Tibial artery (tissue), 4 donors: ENCODE measurements at regions not wholly inside any gene's neighbourhood (a gene's known extent, or its start where the extent isn't known, plus 50 kb on each side); places are given as distances from the start of the nearest gene placed in this dataset.

Source experiments
- DNase-seq, 2 donors: peaks; one replicate each; pipeline ENCODE4 v3.0.0-alpha.2; 2019
- H3K27ac ChIP-seq, 2 donors: fragments of 200-600 bp; sonication (generic) in 1 of 2; 1 replicate in 1 of 2; 2 replicates in 1 of 2; pipeline ENCODE4 v1.5.1; 2018 to 2019; ENCODE audit warnings: mild to moderate bottlenecking in 1 of 2
- H3K27me3 ChIP-seq, 2 donors: fragments of 200-600 bp; sonication (generic) in 1 of 2; one replicate each; pipeline versions ENCODE4 v1.5.1 to v1.6.0; 2016 to 2019
- H3K36me3 ChIP-seq, 3 donors: fragments of 200-600 bp; sonication (generic) in 2 of 3; one replicate each; pipeline ENCODE4 v1.5.1; 2016 to 2019; ENCODE audit warnings: mild to moderate bottlenecking in 2 of 3
- H3K4me1 ChIP-seq, 4 donors: fragments of 200-600 bp; sonication (generic) in 2 of 4; 1 replicate in 3 of 4; 2 replicates in 1 of 4; pipeline ENCODE4 v1.5.1; 2016 to 2019
- H3K4me3 ChIP-seq, 2 donors: fragments of 200-600 bp; sonication (generic) in 1 of 2; 1 replicate in 1 of 2; 2 replicates in 1 of 2; pipeline ENCODE4 v1.5.1; 2018 to 2019; ENCODE audit warnings: mild to moderate bottlenecking in 2 of 2
- H3K9me3 ChIP-seq, 3 donors: fragments of 200-600 bp; sonication (generic) in 1 of 3; one replicate each; pipeline ENCODE4 v1.5.1; 2016 to 2019
- intact Hi-C: fragments of 100-400 bp; cut with DNase I; formaldehyde crosslinking; loops from one replicate; pipeline ENCODE4 v1.15.0; 2023; ENCODE audit warnings: low total_unique reads
- TF ChIP-seq, protein P1 (sequence below), 2 experiments: fragments of 200-600 bp in 1 of 2; fragments of 450-650 bp in 1 of 2; IDR thresholded peaks; one replicate each; pipeline ENCODE4 v1.5.1; 2017 to 2019; ENCODE audit warnings: antibody characterized with exemption in 2 of 2, mild to moderate bottlenecking in 1 of 2, moderate library complexity in 1 of 2

DNA sequence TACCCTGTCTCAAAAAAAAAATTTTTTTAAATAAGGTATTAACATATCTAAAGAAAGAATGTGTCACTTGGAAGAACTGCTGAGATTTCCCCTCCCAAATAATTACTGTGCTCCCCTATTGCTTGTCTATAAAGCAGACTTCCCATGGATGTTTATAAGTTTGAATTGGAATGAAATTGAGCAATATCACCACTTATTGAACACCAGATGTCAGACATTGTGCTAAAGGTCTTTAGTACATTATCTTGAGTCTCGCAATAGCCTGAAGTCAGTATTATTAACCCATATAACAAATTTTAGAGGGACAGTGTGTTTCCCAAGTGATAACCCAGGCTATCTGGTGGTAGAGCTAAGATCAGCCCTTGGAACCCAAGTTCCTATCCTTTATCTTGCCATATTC is 69.0 kb upstream of the EPCAM start:
- H3K4me1 ChIP-seq: peaks cover 0 to 7% (median 3%) of the 10 kb centered on the region in 4 donors
- H3K36me3 ChIP-seq: no peaks in the 10 kb centered on the region
- no peaks in the 10 kb centered on the region for H3K27me3 ChIP-seq
- no peaks in the 10 kb centered on the region for H3K9me3 ChIP-seq
- DNase-seq: no peak
- H3K27ac ChIP-seq: no peak overlapping the region
- TF ChIP-seq, protein P1, sequence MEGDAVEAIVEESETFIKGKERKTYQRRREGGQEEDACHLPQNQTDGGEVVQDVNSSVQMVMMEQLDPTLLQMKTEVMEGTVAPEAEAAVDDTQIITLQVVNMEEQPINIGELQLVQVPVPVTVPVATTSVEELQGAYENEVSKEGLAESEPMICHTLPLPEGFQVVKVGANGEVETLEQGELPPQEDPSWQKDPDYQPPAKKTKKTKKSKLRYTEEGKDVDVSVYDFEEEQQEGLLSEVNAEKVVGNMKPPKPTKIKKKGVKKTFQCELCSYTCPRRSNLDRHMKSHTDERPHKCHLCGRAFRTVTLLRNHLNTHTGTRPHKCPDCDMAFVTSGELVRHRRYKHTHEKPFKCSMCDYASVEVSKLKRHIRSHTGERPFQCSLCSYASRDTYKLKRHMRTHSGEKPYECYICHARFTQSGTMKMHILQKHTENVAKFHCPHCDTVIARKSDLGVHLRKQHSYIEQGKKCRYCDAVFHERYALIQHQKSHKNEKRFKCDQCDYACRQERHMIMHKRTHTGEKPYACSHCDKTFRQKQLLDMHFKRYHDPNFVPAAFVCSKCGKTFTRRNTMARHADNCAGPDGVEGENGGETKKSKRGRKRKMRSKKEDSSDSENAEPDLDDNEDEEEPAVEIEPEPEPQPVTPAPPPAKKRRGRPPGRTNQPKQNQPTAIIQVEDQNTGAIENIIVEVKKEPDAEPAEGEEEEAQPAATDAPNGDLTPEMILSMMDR (IDR thresholded peaks at IDR 0.05): no peak
- intact Hi-C loops: no loop called here
- no peak overlapping the region for H3K4me3 ChIP-seq

DNA sequence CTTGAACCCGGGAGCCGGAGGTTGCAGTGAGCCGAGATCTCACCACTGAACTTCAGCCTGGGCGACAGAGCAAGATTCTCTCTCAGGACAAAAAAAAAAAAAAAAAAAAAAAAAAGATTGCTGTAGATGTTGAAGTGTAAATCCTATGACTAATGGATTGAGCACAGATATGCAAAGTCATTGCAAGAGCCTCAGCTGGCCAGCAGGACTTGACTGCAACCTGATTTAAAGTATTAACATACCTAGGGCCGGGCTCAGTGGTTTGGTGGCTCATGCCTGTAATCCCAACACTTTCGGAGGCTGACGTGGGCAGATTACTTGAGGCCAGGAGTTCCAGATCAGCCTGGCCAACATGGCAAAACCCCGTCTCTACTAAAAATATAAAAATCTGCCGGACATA is 69.6 kb upstream of the EPCAM start:
- Histone ChIP-seq H3K27me3 (no peaks in the 10 kb centered on the region), H3K27ac (no peak overlapping the region), H3K36me3 (no peaks in the 10 kb centered on the region), H3K9me3 (no peaks in the 10 kb centered on the region), H3K4me1 (peaks cover 0 to 7% (median 3%) of the 10 kb centered on the region in 4 donors), H3K4me3 (no peak overlapping the region)
- no peak for DNase-seq
- TF ChIP-seq, protein P1 (IDR thresholded peaks at IDR 0.05): no peak
- intact Hi-C loops: no loop called here

DNA sequence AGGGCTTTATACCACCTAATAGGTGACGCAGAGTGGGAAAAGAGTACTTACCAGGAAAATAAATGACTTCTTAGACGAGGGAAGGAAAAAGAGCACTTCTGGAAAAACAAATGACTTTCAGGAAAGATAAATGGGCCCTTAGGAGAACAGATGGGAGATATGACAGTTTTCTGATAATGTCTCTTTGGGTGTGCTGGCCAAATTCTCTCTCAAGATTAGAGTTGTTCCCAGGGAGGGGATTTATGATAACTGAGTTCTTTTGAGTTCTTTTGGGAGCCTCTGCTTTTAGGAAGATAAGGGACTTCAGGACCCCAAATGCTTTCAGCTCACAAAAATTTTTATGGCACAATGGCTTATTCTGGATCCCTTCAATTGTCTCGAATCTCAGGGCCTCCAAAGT is 70.3 kb upstream of the EPCAM start:
- intact Hi-C loops: no loop called here
- no peaks in the 10 kb centered on the region for H3K9me3 ChIP-seq
- no peak for DNase-seq
- H3K27ac ChIP-seq: no peak overlapping the region
- no peaks in the 10 kb centered on the region for H3K36me3 ChIP-seq
- H3K27me3 ChIP-seq: no peaks in the 10 kb centered on the region
- H3K4me3 ChIP-seq: no peak overlapping the region
- peaks cover 0 to 7% (median 3%) of the 10 kb centered on the region in 4 donors for H3K4me1 ChIP-seq
- TF ChIP-seq, protein P1 (IDR thresholded peaks at IDR 0.05): no peak

DNA sequence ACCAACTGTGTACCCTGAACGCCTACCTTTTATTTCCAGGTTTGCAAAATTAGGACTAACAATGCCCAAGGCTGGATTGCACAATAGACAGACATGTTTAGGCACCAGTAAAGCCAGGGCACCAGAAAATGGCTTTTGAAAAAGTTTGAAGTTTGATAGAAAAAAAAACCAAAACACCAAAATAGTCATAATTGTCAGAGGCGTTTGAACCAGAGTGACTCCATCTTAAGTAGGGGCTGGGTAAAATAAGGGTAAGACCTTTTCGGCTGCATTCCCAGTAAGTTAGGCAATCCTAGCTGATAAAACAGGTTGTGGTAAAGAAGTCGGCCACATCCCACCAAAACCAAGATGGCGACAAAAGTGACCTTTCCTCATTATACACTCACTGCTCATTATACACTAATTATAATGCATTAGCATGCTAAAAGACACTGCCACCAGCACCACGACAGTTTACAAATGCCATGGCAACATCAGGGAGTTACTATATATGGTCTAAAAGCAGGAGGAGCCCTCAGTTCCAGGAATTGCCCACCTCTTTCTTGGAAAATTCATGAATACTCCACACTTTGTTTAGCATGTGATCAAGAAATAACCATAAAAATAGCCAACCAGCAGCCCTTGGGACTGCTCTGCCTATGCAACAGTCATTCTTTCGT is 71.2 kb upstream of the EPCAM start:
- TF ChIP-seq, protein P1 (IDR thresholded peaks at IDR 0.05): no peak
- H3K27me3 ChIP-seq: no peaks in the 10 kb centered on the region
- intact Hi-C loops: no loop called here
- peaks cover 0 to 7% (median 3%) of the 10 kb centered on the region in 4 donors for H3K4me1 ChIP-seq
- H3K4me3 ChIP-seq: no peak overlapping the region
- no peak for DNase-seq
- no peaks in the 10 kb centered on the region for H3K9me3 ChIP-seq
- H3K36me3 ChIP-seq: no peaks in the 10 kb centered on the region
- H3K27ac ChIP-seq: no peak overlapping the region

DNA sequence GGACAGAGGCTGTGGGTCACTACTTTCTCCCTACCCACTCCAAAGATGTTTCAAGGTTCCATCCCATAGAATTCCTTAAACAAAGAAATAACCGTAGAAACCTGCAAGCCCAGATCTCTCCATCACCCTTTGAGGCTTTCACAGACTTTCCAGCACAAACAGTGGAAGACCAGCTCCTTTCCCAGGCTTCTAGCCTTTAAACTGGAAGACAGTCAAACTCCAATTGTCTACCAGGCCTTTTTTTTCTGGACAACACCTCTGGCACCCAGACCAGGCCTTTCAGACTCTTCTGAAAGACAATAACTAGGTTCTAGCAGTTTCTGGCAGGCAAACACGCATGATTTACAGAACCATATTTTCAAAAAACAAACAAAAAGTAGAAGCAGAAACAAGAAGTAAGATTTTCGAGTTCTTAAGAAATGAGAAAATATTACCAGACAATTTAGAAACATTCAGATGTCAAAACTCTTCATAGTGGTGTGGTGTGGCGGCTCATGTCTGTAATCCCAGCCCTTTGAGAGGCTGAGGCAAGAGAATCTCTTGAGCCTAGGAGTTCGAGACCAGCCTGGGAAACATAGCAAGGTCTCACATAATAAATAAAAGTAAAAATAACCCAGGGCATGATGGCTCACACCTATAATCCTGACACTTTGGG is 73.0 kb upstream of the EPCAM start:
- no peak for DNase-seq
- H3K9me3 ChIP-seq: no peaks in the 10 kb centered on the region
- H3K27ac ChIP-seq: no peak overlapping the region
- no peak overlapping the region for H3K4me3 ChIP-seq
- H3K4me1 ChIP-seq: no peaks in the 10 kb centered on the region
- intact Hi-C loops: no loop called here
- H3K36me3 ChIP-seq: no peaks in the 10 kb centered on the region
- TF ChIP-seq, protein P1 (IDR thresholded peaks at IDR 0.05): no peak
- H3K27me3 ChIP-seq: no peaks in the 10 kb centered on the region
